GM21576 (cell line): ENCODE measurements at regions not wholly inside any gene's neighbourhood (a gene's known extent, or its start where the extent isn't known, plus 50 kb on each side); places are given as distances from the start of the nearest gene placed in this dataset.
"Not testable (repeated sequence)": the region's sequence is repeated elsewhere in the genome, so short reads cannot be mapped to it uniquely, and the experiment has no call there.

Experiments
- ATAC-seq: cut with Tn5 transposase; IDR thresholded peaks from one replicate; pipeline ENCODE4 v1.9.1; 2021; ENCODE audit warnings: mild to moderate bottlenecking, moderate library complexity; ENCODE audit not compliant: unreplicated experiment

GRCh38 chr20:6663104-6663503 lies 104.4 kb upstream of the BMP2 start:
- no peak for ATAC-seq

- no peak for ATAC-seq
Measured at GRCh38 chr20:6662309-6662708, 105.2 kb upstream of the BMP2 start.

- no peak for ATAC-seq
Measured at GRCh38 chr20:6660441-6660840, 107.0 kb upstream of the BMP2 start.

- ATAC-seq, result not testable (repeated sequence)
Measured at GRCh38 chr20:6658909-6659308, 108.6 kb upstream of the BMP2 start.

GRCh38 chr20:6657904-6658303 lies 109.6 kb upstream of the BMP2 start:
- no peak for ATAC-seq

GRCh38 chr20:6657111-6657510 lies 110.4 kb upstream of the BMP2 start:
- ATAC-seq, result no peak

- ATAC-seq, result no peak
Measured at GRCh38 chr20:6654513-6655252, 112.8 kb upstream of the BMP2 start.

GRCh38 chr20:6651561-6651960 lies 115.9 kb upstream of the BMP2 start:
- ATAC-seq, result no peak

- ATAC-seq, result no peak
Measured at GRCh38 chr20:6651016-6651415, 116.5 kb upstream of the BMP2 start.

- ATAC-seq, result no peak
Measured at GRCh38 chr20:6646021-6646636, 121.4 kb upstream of the BMP2 start.

GRCh38 chr20:6644813-6645628 lies 122.5 kb upstream of the BMP2 start:
- no peak for ATAC-seq

GRCh38 chr20:6641012-6641411 lies 126.5 kb upstream of the BMP2 start:
- ATAC-seq, result no peak

- no peak for ATAC-seq
Measured at GRCh38 chr20:6637160-6637579, 130.3 kb upstream of the BMP2 start.

GRCh38 chr20:6636209-6637159 lies 131.0 kb upstream of the BMP2 start:
- ATAC-seq, result no peak

GRCh38 chr20:6635034-6635736 lies 132.3 kb upstream of the BMP2 start:
- no peak for ATAC-seq

GRCh38 chr20:6632187-6632586 lies 135.3 kb upstream of the BMP2 start:
- ATAC-seq, result no peak

GRCh38 chr20:6630514-6630913 lies 137.0 kb upstream of the BMP2 start:
- no peak for ATAC-seq

GRCh38 chr20:6629564-6629963 lies 137.9 kb upstream of the BMP2 start:
- no peak for ATAC-seq

- no peak for ATAC-seq
Measured at GRCh38 chr20:6626805-6627204, 140.7 kb upstream of the BMP2 start.

GRCh38 chr20:6623989-6624388 lies 143.5 kb upstream of the BMP2 start:
- ATAC-seq, result peak; percentile 99
